IPS DF 6.9 (cell line): ENCODE measurements at regions not wholly inside any gene's neighbourhood (a gene's known extent, or its start where the extent isn't known, plus 50 kb on each side); places are given as distances from the start of the nearest gene placed in this dataset.
A peak's percentile ranks its signal among the peaks of the same experiment; 100 is the strongest.
"Not testable (repeated sequence)": the region's sequence is repeated elsewhere in the genome, so short reads cannot be mapped to it uniquely, and the experiment has no call there.

Source experiments
- DNase-seq: peaks from one replicate; pipeline ENCODE4 v3.0.0-alpha.2; 2013; ENCODE audit warnings: low read depth, low spot score
- H3K27ac ChIP-seq: one replicate; pipeline ENCODE4 v1.5.1; 2013; ENCODE audit warnings: low read length, control low read depth
- H3K27me3 ChIP-seq: 2 replicates; pipeline ENCODE4 v1.6.1; 2013; ENCODE audit warnings: mild to moderate bottlenecking, low read length; ENCODE audit not compliant: control insufficient read depth, insufficient read depth
- H3K36me3 ChIP-seq: 2 replicates; pipeline ENCODE4 v1.6.1; 2013; ENCODE audit warnings: low read length; ENCODE audit not compliant: control insufficient read depth, insufficient read depth
- H3K4me1 ChIP-seq: 2 replicates; pipeline ENCODE4 v1.6.1; 2013; ENCODE audit warnings: low read length; ENCODE audit not compliant: control insufficient read depth, insufficient read depth
- H3K4me3 ChIP-seq: 2 replicates; pipeline ENCODE4 v1.5.1; 2013; ENCODE audit warnings: mild to moderate bottlenecking, low read length
- H3K9me3 ChIP-seq: 2 replicates; pipeline ENCODE4 v1.6.1; 2013; ENCODE audit warnings: low read length, inconsistent platforms; ENCODE audit not compliant: control insufficient read depth, insufficient read depth
- WGBS: extraction: QIAGEN DNeasy Blood & Tissue Kit; methylation state at CpG from one replicate; pipeline ENCODE4 v1.1.7; 2013; ENCODE audit warnings: mixed read lengths, missing lambda C conversion rate; ENCODE audit not compliant: insufficient read length, insufficient coverage; 5-methylcytosine and 5-hydroxymethylcytosine counted together

GRCh38 chr5:18771097-18771610, 1136.9 kb downstream of the TAF11L14 start:
- WGBS = no CpG with 5 or more reads among the region's 6 CpGs
- Histone ChIP-seq H3K27me3 (no peaks in the 10 kb centered on the region), H3K9me3 (no peaks in the 10 kb centered on the region), H3K4me3 (no peak overlapping the region), H3K36me3 (no peaks in the 10 kb centered on the region), H3K27ac (no peak overlapping the region), H3K4me1 (no peaks in the 10 kb centered on the region)
- DNase-seq = no peak

GRCh38 chr5:18772475-18772874, 1138.2 kb downstream of the TAF11L14 start:
- Histone ChIP-seq H3K27ac (no peak overlapping the region), H3K9me3 (no peaks in the 10 kb centered on the region), H3K4me3 (no peak overlapping the region), H3K27me3 (no peaks in the 10 kb centered on the region), H3K36me3 (no peaks in the 10 kb centered on the region), H3K4me1 (no peaks in the 10 kb centered on the region)
- WGBS = no CpG with 5 or more reads among the region's 4 CpGs
- no peak for DNase-seq

- no peak for DNase-seq
- no peaks in the 10 kb centered on the region for H3K4me1 ChIP-seq
- H3K4me3 ChIP-seq = no peak overlapping the region
- no peak overlapping the region for H3K27ac ChIP-seq
- WGBS = no CpG with 5 or more reads among the region's 1 CpG
- no peaks in the 10 kb centered on the region for H3K9me3 ChIP-seq
- no peaks in the 10 kb centered on the region for H3K36me3 ChIP-seq
- no peaks in the 10 kb centered on the region for H3K27me3 ChIP-seq
Measured at GRCh38 chr5:18778225-18778624, 1144.0 kb downstream of the TAF11L14 start.

GRCh38 chr5:18789218-18789998, 1155.1 kb downstream of the TAF11L14 start:
- Histone ChIP-seq H3K4me3 (no peak overlapping the region), H3K4me1 (no peaks in the 10 kb centered on the region), H3K36me3 (no peaks in the 10 kb centered on the region), H3K27ac (no peak overlapping the region), H3K9me3 (no peaks in the 10 kb centered on the region), H3K27me3 (no peaks in the 10 kb centered on the region)
- WGBS = no CpG with 5 or more reads among the region's 1 CpG
- DNase-seq = no peak

- Histone ChIP-seq H3K4me1 (no peaks in the 10 kb centered on the region; the same call in 1 of the 2 replicates), H3K36me3 (no peaks in the 10 kb centered on the region), H3K27ac (no peak overlapping the region), H3K27me3 (no peaks in the 10 kb centered on the region), H3K4me3 (no peak overlapping the region), H3K9me3 (no peaks in the 10 kb centered on the region)
- WGBS = no CpG with 5 or more reads among the region's 6 CpGs
- DNase-seq = no peak
Measured at GRCh38 chr5:18792145-18792544, 1157.9 kb downstream of the TAF11L14 start.

- DNase-seq = no peak
- H3K27ac ChIP-seq = no peak overlapping the region
Measured at GRCh38 chr5:18797222-18797621, 1163.0 kb downstream of the TAF11L14 start.

GRCh38 chr5:18798058-18798457, 1163.8 kb downstream of the TAF11L14 start:
- Histone ChIP-seq H3K4me3 (no peak overlapping the region), H3K27ac (no peak overlapping the region), H3K9me3 (no peaks in the 10 kb centered on the region), H3K4me1 (peaks cover 2% of the 10 kb centered on the region; the same call in 1 of the 2 replicates), H3K27me3 (no peaks in the 10 kb centered on the region), H3K36me3 (no peaks in the 10 kb centered on the region)
- WGBS = no CpG with 5 or more reads among the region's 3 CpGs
- DNase-seq = peak; percentile 73

More at GRCh38 chr5:18797222-18797621, 1163.0 kb downstream of the TAF11L14 start:
- Histone ChIP-seq H3K36me3 (no peaks in the 10 kb centered on the region), H3K4me3 (no peak overlapping the region), H3K27me3 (no peaks in the 10 kb centered on the region), H3K4me1 (peaks cover 2% of the 10 kb centered on the region; the same call in 1 of the 2 replicates), H3K9me3 (no peaks in the 10 kb centered on the region)
- no CpG with 5 or more reads among the region's 5 CpGs for WGBS

- H3K36me3 ChIP-seq = no peaks in the 10 kb centered on the region
- no peak overlapping the region for H3K4me3 ChIP-seq
- H3K9me3 ChIP-seq = no peaks in the 10 kb centered on the region
- WGBS = no CpG with 5 or more reads among the region's 6 CpGs
- H3K4me1 ChIP-seq = peaks cover 2% of the 10 kb centered on the region; the same call in 1 of the 2 replicates
- H3K27ac ChIP-seq = no peak overlapping the region
- H3K27me3 ChIP-seq = no peaks in the 10 kb centered on the region
- DNase-seq = no peak
Measured at GRCh38 chr5:18799482-18800128, 1165.3 kb downstream of the TAF11L14 start.

- no peak for DNase-seq
- H3K27me3 ChIP-seq = no peaks in the 10 kb centered on the region
- H3K27ac ChIP-seq = no peak overlapping the region
- H3K9me3 ChIP-seq = no peaks in the 10 kb centered on the region
- H3K4me3 ChIP-seq = no peak overlapping the region
- no peaks in the 10 kb centered on the region for H3K36me3 ChIP-seq
- no CpG with 5 or more reads among the region's 19 CpGs for WGBS
- H3K4me1 ChIP-seq = peaks cover 2% of the 10 kb centered on the region; the same call in 1 of the 2 replicates
Measured at GRCh38 chr5:18800293-18801025, 1166.2 kb downstream of the TAF11L14 start.

- not testable (repeated sequence) for H3K4me3 ChIP-seq, DNase-seq, H3K9me3 ChIP-seq, H3K36me3 ChIP-seq, H3K27me3 ChIP-seq, H3K4me1 ChIP-seq, H3K27ac ChIP-seq
- WGBS = no CpG with 5 or more reads among the region's 3 CpGs
Measured at GRCh38 chr5:18801413-18801812, 1167.2 kb downstream of the TAF11L14 start.
